Fibroblast of lung (primary cell): ENCODE measurements at regions not wholly inside any gene's neighbourhood (a gene's known extent, or its start where the extent isn't known, plus 50 kb on each side); places are given as distances from the start of the nearest gene placed in this dataset.

Source experiments
- CTCF ChIP-seq, 2 donors: IDR thresholded peaks in 1 of 2; conservative IDR thresholded peaks in 1 of 2; 1 replicate in 1 of 2; 2 replicates in 1 of 2; pipeline ENCODE4 v1.5.1; 2011 to 2012; ENCODE audit warnings: low read length in 2 of 2, control low read depth in 1 of 2, inconsistent platforms in 1 of 2, low read depth in 1 of 2, mild to moderate bottlenecking in 1 of 2
- EZH2 ChIP-seq: IDR thresholded peaks from 2 replicates; pipeline ENCODE4 v1.5.1; 2012; ENCODE audit warnings: low read length, control low read depth, mild to moderate bottlenecking; ENCODE audit errors: missing control alignments

DNA sequence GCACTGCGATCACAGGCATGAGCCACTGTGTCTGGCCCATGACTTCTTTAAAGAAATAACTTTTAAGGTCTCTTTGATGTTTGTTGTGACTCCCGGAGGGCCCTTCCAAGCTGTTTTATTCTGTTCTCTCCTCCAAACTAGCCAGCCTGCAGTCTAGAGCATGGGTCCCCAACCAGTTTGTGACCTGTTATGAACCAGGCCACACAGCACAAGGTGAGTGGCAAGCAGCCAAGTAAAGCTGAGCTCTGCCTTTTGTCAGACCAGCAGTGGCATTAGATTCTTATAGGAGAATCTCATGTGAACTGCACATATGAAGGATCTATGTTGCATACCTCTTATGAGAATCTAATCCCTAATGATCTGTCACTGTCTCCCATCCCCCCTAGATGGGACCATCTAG lies 223.9 kb upstream of the RGPD4 start:
- TF ChIP-seq CTCF (conservative IDR thresholded peaks at IDR 0.05 in 1 of 2, IDR thresholded peaks at IDR 0.05 in 1 of 2; ENCODE audit: low read depth in 1 of 2, low read length in 2 of 2) (no peak), EZH2 (no peak)
